ENCODE measurements at regions not wholly inside any gene's neighbourhood (a gene's known extent, or its start where the extent isn't known, plus 50 kb on each side); places are given as distances from the start of the nearest gene placed in this dataset.

DNA sequence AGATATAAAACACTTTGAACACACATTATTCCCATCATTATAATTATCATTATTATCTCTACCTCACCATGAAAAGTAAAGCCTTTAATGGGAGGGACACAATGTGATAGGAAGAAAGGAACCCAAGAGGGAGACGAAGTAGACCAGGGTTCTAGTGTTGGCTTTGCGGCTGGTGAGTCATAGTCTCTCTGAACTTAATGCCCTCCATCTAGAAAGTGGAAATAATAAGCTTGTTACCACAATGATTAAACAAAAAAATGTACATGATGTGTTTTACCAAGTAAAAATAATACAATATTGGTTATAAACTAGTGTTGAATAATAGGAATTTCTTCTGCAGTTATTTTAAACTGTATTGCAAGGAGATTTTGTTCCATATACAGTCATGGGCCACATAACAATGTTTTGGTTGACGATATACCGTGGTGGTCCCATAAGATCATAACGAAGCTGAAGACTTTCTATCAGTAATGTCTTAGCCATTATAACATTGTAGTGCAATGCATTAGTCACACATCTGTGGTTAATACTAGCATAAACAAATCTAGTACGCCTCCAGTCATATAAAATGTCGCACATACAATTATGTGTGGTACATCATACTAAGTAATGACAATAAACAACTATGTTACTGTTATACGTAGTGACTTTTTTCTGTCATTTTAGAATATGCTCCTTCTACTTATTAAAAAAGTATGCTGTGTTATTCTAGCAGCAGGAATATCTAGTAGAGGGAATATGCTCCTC, 450.6 kb upstream of the SORCS1 start:
- TF ChIP-seq, protein P1, sequence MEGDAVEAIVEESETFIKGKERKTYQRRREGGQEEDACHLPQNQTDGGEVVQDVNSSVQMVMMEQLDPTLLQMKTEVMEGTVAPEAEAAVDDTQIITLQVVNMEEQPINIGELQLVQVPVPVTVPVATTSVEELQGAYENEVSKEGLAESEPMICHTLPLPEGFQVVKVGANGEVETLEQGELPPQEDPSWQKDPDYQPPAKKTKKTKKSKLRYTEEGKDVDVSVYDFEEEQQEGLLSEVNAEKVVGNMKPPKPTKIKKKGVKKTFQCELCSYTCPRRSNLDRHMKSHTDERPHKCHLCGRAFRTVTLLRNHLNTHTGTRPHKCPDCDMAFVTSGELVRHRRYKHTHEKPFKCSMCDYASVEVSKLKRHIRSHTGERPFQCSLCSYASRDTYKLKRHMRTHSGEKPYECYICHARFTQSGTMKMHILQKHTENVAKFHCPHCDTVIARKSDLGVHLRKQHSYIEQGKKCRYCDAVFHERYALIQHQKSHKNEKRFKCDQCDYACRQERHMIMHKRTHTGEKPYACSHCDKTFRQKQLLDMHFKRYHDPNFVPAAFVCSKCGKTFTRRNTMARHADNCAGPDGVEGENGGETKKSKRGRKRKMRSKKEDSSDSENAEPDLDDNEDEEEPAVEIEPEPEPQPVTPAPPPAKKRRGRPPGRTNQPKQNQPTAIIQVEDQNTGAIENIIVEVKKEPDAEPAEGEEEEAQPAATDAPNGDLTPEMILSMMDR (conservative IDR thresholded peaks at IDR 0.05; ENCODE audit: low read length) = no peak
- TF ChIP-seq EZH2phosphoT487 (IDR thresholded peaks at IDR 0.05; ENCODE audit: borderline replicate concordance) = no peak

Data from Loucy (cell line).